Mesendoderm (in vitro differentiated cells): ENCODE measurements at regions not wholly inside any gene's neighbourhood (a gene's known extent, or its start where the extent isn't known, plus 50 kb on each side); places are given as distances from the start of the nearest gene placed in this dataset.

Experiments
- DNase-seq: peaks from one replicate; pipeline ENCODE4 v3.0.0; 2013
- H2AK5ac ChIP-seq: 2 replicates; pipeline ENCODE4 v1.6.1; 2013; ENCODE audit warnings: low read length, inconsistent platforms
- H2BK120ac ChIP-seq: 2 replicates; pipeline ENCODE4 v1.6.1; 2013; ENCODE audit warnings: low read depth, mild to moderate bottlenecking, low read length, moderate library complexity, mixed read lengths
- H2BK15ac ChIP-seq: replicated peaks from 2 replicates; pipeline ENCODE4 v1.6.1; 2013; ENCODE audit warnings: low read depth, mild to moderate bottlenecking, moderate library complexity
- H2BK5ac ChIP-seq: 2 replicates; pipeline ENCODE4 v1.6.1; 2013; ENCODE audit warnings: low read length, inconsistent platforms
- H3K18ac ChIP-seq: 2 replicates; pipeline ENCODE4 v1.6.1; 2013; ENCODE audit warnings: mild to moderate bottlenecking, low read length, mixed read lengths
- H3K23ac ChIP-seq: one replicate; pipeline ENCODE4 v1.6.1; 2013; ENCODE audit warnings: low read length
- H3K27ac ChIP-seq: 2 replicates; pipeline ENCODE4 v1.5.1; 2013; ENCODE audit warnings: low read depth, mild to moderate bottlenecking, inconsistent platforms, low read length, moderate library complexity
- H3K27me3 ChIP-seq: 2 replicates; pipeline ENCODE4 v1.6.1; 2013; ENCODE audit warnings: low read length, control low read depth, mild to moderate bottlenecking, inconsistent platforms; ENCODE audit not compliant: insufficient read depth, poor library complexity
- H3K36me3 ChIP-seq: 2 replicates; pipeline ENCODE4 v1.6.1; 2013; ENCODE audit warnings: low read length, inconsistent platforms; ENCODE audit not compliant: control insufficient read depth, insufficient read depth
- H3K4ac ChIP-seq: one replicate; pipeline ENCODE4 v1.6.1; 2013; ENCODE audit warnings: low read depth, mild to moderate bottlenecking, low read length, moderate library complexity
- H3K4me1 ChIP-seq: 2 replicates; pipeline ENCODE4 v1.6.1; 2013; ENCODE audit warnings: low read depth, low read length, inconsistent platforms; ENCODE audit not compliant: control insufficient read depth
- H3K4me2 ChIP-seq: 2 replicates; pipeline ENCODE4 v1.6.1; 2013; ENCODE audit warnings: low read length
- H3K4me3 ChIP-seq: 2 replicates; pipeline ENCODE4 v1.5.1; 2013; ENCODE audit warnings: mild to moderate bottlenecking, low read length
- H3K56ac ChIP-seq: one replicate; pipeline ENCODE4 v1.6.1; 2013; ENCODE audit warnings: low read length
- H3K79me1 ChIP-seq: 2 replicates; pipeline ENCODE4 v1.6.1; 2013; ENCODE audit warnings: low read length, inconsistent platforms
- H3K79me2 ChIP-seq: 2 replicates; pipeline ENCODE4 v1.6.1; 2013; ENCODE audit warnings: mild to moderate bottlenecking, low read length; ENCODE audit not compliant: control insufficient read depth, insufficient read depth
- H3K9ac ChIP-seq: 2 replicates; pipeline ENCODE4 v1.6.1; 2013; ENCODE audit warnings: low read length, inconsistent platforms
- H4K5ac ChIP-seq: one replicate; pipeline ENCODE4 v1.6.1; 2013; ENCODE audit warnings: low read length
- H4K8ac ChIP-seq: one replicate; pipeline ENCODE4 v1.6.1; 2013; ENCODE audit warnings: low read depth, mild to moderate bottlenecking, control low read depth, low read length, moderate library complexity
- WGBS: extraction: QIAGEN DNeasy Blood & Tissue Kit; methylation state at CpG from one replicate; pipeline ENCODE4 v1.1.7; 2013; ENCODE audit warnings: low lambda C conversion rate, missing lambda C conversion rate; ENCODE audit not compliant: insufficient coverage; ENCODE audit errors: extremely low coverage; 5-methylcytosine and 5-hydroxymethylcytosine counted together

GRCh38 chr5:155116456-155117251 lies 103.1 kb downstream of the KIF4B start:
- H3K4me2 ChIP-seq = no peak overlapping the region
- no peak overlapping the region for H3K27ac ChIP-seq
- WGBS = 100% methylated on average over 2 of the region's 13 CpGs
- H2BK120ac ChIP-seq = no peak overlapping the region
- H3K23ac ChIP-seq = no peak overlapping the region
- no peak overlapping the region for H4K8ac ChIP-seq
- H3K27me3 ChIP-seq = no peaks in the 10 kb centered on the region
- H3K4ac ChIP-seq = no peak overlapping the region
- no peaks in the 10 kb centered on the region for H3K36me3 ChIP-seq
- H4K5ac ChIP-seq = no peak overlapping the region
- no peak overlapping the region for H3K18ac ChIP-seq
- no peaks in the 10 kb centered on the region for H3K79me1 ChIP-seq
- no peak overlapping the region for H3K9ac ChIP-seq
- no peak overlapping the region for H3K56ac ChIP-seq
- H2AK5ac ChIP-seq = no peak overlapping the region
- no peak overlapping the region for H3K4me3 ChIP-seq
- H2BK15ac ChIP-seq = no peak overlapping the region
- no peak for DNase-seq
- H3K79me2 ChIP-seq = no peaks in the 10 kb centered on the region
- no peak overlapping the region for H2BK5ac ChIP-seq
- H3K4me1 ChIP-seq = no peaks in the 10 kb centered on the region

- no peak overlapping the region for H3K4ac ChIP-seq
- no peaks in the 10 kb centered on the region for H3K79me2 ChIP-seq
- H3K56ac ChIP-seq = no peak overlapping the region
- H3K9ac ChIP-seq = no peak overlapping the region
- WGBS = no CpG with 5 or more reads among the region's 7 CpGs
- no peak overlapping the region for H3K18ac ChIP-seq
- H4K8ac ChIP-seq = no peak overlapping the region
- H3K4me2 ChIP-seq = no peak overlapping the region
- H3K4me3 ChIP-seq = no peak overlapping the region
- H2AK5ac ChIP-seq = no peak overlapping the region
- no peaks in the 10 kb centered on the region for H3K79me1 ChIP-seq
- no peak for DNase-seq
- H3K4me1 ChIP-seq = no peaks in the 10 kb centered on the region
- no peak overlapping the region for H2BK15ac ChIP-seq
- no peaks in the 10 kb centered on the region for H3K27me3 ChIP-seq
- H3K27ac ChIP-seq = no peak overlapping the region
- no peaks in the 10 kb centered on the region for H3K36me3 ChIP-seq
- H4K5ac ChIP-seq = no peak overlapping the region
- H2BK120ac ChIP-seq = no peak overlapping the region
- H3K23ac ChIP-seq = no peak overlapping the region
- no peak overlapping the region for H2BK5ac ChIP-seq
Observed at GRCh38 chr5:155125551-155126095, 112.1 kb downstream of the KIF4B start.

- Histone ChIP-seq H3K56ac (no peak overlapping the region), H3K27ac (no peak overlapping the region), H2BK120ac (no peak overlapping the region), H3K4ac (no peak overlapping the region), H2AK5ac (no peak overlapping the region), H3K4me3 (no peak overlapping the region), H3K23ac (no peak overlapping the region), H3K27me3 (no peaks in the 10 kb centered on the region), H3K4me2 (no peak overlapping the region), H3K18ac (no peak overlapping the region), H4K5ac (no peak overlapping the region), H3K4me1 (no peaks in the 10 kb centered on the region), H2BK5ac (no peak overlapping the region), H3K36me3 (no peaks in the 10 kb centered on the region), H4K8ac (no peak overlapping the region), H3K79me1 (no peaks in the 10 kb centered on the region), H2BK15ac (no peak overlapping the region), H3K79me2 (no peaks in the 10 kb centered on the region), H3K9ac (no peak overlapping the region)
- WGBS = no CpG with 5 or more reads among the region's 3 CpGs
- no peak for DNase-seq
Observed at GRCh38 chr5:155126573-155126972, 113.0 kb downstream of the KIF4B start.

GRCh38 chr5:155127552-155127951 lies 114.0 kb downstream of the KIF4B start:
- Histone ChIP-seq H3K79me1 (no peaks in the 10 kb centered on the region), H3K4me1 (no peaks in the 10 kb centered on the region), H3K56ac (no peak overlapping the region), H3K23ac (no peak overlapping the region), H3K18ac (no peak overlapping the region), H3K79me2 (no peaks in the 10 kb centered on the region), H4K5ac (no peak overlapping the region), H3K27me3 (no peaks in the 10 kb centered on the region), H2BK15ac (no peak overlapping the region), H2BK5ac (no peak overlapping the region), H3K4me2 (no peak overlapping the region), H3K4me3 (no peak overlapping the region), H3K9ac (no peak overlapping the region), H3K4ac (no peak overlapping the region), H4K8ac (no peak overlapping the region), H3K36me3 (no peaks in the 10 kb centered on the region), H3K27ac (no peak overlapping the region), H2BK120ac (no peak overlapping the region), H2AK5ac (no peak overlapping the region)
- WGBS = no CpG with 5 or more reads among the region's 5 CpGs
- no peak for DNase-seq

- H3K18ac ChIP-seq = no peak overlapping the region
- H3K79me1 ChIP-seq = no peaks in the 10 kb centered on the region
- H3K27ac ChIP-seq = no peak overlapping the region
- H3K4me3 ChIP-seq = no peak overlapping the region
- WGBS = no CpG with 5 or more reads among the region's 7 CpGs
- H2BK120ac ChIP-seq = no peak overlapping the region
- no peak for DNase-seq
- no peaks in the 10 kb centered on the region for H3K79me2 ChIP-seq
- H2BK15ac ChIP-seq = no peak overlapping the region
- no peak overlapping the region for H3K4me2 ChIP-seq
- H3K9ac ChIP-seq = no peak overlapping the region
- H2BK5ac ChIP-seq = no peak overlapping the region
- no peaks in the 10 kb centered on the region for H3K4me1 ChIP-seq
- H3K56ac ChIP-seq = no peak overlapping the region
- H3K36me3 ChIP-seq = no peaks in the 10 kb centered on the region
- H3K4ac ChIP-seq = no peak overlapping the region
- H2AK5ac ChIP-seq = no peak overlapping the region
- no peak overlapping the region for H4K8ac ChIP-seq
- no peak overlapping the region for H3K23ac ChIP-seq
- H3K27me3 ChIP-seq = no peaks in the 10 kb centered on the region
- H4K5ac ChIP-seq = no peak overlapping the region
Observed at GRCh38 chr5:155128786-155129512, 115.4 kb downstream of the KIF4B start.
